HG03064 (cell line): ENCODE measurements at regions not wholly inside any gene's neighbourhood (a gene's known extent, or its start where the extent isn't known, plus 50 kb on each side); places are given as distances from the start of the nearest gene placed in this dataset.
"Not testable (repeated sequence)": the region's sequence is repeated elsewhere in the genome, so short reads cannot be mapped to it uniquely, and the experiment has no call there.

Experiments used
- ATAC-seq: cut with Tn5 transposase; IDR thresholded peaks from one replicate; pipeline ENCODE4 v1.9.1; 2021; ENCODE audit warnings: low read depth; ENCODE audit not compliant: unreplicated experiment

DNA sequence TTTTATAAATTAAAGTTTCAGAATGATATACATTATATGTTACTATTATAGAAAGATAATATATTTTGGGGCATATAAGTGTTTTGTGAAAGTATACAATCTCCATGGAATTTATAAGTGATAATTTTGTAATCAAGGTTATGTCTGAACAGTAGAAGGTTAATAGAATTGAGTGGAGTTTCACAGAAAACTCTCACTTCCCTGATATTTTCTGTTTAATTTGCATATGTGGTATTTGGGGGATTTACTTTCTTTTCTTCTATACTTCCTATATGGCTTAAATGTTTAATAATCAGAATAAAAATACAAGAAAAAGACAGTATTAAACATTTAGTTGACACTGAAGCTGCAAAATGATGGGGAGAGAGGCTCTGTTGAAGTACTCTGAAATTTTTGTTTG is 848.5 kb downstream of the DACH1 start:
- ATAC-seq: no peak

DNA sequence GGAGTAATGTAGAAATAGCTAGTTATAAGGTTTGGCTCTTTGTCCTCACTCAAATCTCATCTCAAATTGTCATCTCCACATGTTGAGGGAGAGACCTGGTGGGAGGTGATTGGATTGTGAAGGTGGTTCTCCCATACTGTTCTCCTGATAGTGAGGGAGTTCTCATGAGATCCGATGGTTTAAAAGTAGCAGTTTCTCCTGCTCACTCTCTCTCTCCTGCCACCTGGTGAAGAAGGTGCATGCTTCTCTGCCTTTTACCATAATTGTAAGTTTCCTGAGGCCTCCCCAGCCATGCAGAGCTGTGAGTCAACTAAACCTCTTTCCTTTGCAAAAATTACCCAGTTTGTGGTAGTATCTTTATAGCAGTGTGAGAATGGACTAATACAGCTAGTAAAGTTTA is 849.4 kb downstream of the DACH1 start:
- no peak for ATAC-seq

DNA sequence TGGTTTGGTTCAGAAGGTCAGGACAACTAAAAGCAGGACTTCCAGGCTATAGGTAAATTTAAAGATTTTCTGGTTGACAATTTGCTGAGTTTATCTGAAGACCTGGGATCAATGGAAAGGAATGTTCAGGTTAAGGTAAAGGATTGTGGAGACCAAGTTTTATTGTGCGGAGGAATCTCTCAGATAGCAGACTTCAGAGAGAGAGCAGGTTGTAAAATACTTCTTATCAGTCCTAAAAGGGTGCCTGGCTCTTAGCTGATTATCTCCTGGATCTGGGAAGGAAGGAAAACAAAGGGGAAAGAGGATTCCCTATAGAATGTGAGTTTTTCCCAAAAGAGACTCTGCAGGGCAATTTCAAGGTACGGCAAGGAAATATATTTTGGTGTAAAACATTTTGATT is 851.5 kb downstream of the DACH1 start:
- no peak for ATAC-seq

DNA sequence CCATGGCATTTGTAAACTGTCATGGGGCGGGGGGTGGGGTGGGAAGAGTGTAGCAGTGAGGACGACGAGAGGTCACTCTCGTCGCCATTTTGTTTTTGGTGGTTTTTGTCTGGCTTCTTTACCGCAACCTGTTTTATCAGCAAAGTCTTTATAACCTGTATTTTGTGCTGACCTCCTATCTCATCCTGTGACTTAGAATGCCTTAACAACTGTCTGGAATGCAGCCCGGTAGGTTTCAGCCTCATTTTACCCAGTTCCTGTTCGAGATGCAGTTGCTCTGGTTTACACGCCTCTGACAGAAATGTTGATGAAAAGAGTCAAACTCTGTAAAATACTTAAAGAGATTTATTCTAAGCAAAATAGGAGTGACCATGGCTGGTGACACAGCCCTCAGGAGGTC is 852.0 kb downstream of the DACH1 start:
- no peak for ATAC-seq

DNA sequence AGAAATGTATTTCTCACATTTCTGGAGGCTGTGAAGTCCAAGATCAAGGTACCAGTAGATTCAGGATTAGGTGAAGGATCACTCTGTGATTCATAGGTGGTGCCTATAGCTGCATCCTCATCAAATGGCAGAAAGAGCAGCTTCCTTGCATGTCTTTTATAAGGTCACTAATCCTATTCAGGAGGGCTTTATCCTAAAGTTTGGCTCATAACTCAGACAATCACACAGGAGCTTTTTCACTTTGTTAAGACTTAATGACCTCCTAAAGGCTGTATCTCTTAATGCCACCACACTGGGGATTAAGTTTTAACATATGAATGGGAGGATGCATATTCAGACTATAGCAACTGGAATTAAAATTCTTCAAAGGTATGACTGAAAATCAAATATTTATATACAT is 861.1 kb downstream of the DACH1 start:
- no peak for ATAC-seq

DNA sequence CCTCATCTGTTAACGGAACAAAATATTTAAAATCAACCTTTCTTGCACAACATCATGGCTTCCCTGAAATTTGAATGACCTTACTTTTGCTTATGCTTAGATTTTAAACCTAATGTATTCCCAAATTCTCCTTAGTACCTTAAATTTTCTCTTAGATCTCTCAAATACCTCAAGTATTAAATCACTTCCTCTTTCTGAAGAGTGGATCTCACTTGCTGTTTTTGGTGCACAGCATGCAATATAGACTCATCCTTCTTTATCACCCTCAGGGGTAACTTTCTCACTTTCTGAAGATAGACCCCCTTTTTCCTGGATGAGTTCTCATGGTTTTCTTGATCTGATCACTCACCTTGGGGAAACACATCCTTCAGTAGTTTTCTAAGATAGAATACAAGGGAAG is 871.7 kb downstream of the DACH1 start:
- no peak for ATAC-seq

DNA sequence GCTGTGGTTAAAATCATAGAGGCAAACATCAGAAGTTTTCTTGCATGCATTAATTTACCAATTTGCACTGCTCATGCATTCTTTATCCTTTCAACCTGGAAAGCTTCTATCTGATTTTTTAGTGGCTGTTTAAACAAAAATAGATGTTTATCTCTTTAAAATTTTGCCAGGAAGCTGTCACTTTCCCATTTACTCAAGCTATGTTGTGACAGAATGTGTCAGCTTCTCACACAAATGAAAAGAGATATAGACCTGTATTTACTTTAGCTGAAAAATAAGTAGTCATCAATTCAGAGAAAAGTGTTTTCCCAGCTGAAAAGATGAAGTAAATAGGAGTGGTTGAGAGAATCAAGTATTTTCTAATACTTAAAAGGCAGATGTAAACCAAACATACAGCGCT is 872.8 kb downstream of the DACH1 start:
- ATAC-seq: no peak

DNA sequence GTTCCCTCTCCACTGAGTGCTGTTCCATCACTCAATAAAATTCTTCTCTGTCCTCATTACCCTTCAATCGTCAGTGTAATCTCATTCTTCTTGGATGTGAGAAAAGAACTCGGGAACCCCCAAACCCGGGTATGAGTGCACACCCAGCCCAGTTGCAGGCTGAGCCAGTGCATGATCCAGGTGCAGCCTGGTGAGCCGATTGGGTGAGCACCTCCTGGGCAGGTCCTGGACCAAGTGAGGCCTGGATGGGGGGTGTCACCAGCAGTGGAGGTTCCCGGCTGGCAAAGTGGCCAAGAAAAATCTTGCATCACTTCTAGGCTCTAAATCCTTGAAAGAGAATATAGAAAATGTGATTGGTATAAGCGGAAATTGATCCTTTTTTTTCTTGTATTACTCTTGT is 878.8 kb upstream of the KLHL1 start:
- no peak for ATAC-seq

DNA sequence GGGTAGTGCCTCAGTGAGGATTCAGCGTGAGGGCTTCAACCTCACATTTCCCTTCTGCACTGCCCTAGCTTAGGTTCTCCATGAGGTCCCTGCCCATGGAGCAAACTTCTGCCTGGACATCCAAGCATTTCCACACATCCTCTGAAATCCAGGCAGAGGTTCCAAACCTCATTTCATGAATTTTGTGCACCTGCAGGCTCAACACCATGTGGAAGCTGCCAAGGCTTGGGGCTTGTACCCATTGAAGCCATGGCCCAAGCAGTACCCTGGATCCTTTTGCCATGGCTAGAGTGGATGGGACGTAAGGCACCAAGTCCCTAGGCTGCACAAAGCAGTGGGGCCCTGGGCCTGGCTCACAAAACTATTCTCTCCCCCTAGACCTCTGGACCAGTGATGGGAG is 877.1 kb upstream of the KLHL1 start:
- ATAC-seq: no peak

DNA sequence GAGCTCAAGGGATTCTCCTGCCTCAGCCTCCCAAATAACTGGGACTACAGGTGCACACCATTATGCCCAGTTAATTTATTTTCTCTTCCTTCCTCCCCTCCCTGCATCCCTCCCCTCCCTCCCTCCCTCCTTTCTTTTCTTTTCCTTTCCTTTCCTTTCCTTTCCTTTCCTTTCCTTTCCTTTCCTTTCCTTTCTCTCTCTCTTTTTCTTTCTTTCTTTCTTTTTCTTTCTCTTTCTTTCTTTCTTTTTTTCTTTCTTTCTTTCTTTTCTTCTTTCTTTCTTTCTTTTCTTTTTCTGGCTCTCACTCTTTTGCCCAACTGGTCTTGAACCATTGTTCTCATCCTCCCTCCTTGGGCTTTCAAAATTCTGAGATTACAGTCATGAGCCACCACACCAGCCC is 873.0 kb upstream of the KLHL1 start:
- ATAC-seq: not testable (repeated sequence)

DNA sequence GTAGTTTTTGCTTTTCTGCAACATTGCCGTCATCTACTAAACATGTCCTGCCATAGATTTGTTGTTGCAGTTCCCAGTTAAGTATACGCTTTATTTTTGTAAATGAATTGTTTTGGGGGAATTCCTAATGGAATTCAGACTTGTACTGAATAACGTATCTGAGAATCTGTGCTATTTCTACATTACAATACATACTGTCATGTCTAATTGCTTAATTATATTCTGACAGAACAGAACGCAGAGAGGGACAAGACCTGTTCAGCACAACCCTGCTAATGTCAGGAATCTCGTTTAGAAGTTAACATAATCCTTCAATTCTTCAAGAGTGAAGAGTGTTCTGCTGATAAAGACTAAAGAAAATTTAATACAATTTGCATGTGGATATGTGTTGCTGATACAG is 861.1 kb upstream of the KLHL1 start:
- no peak for ATAC-seq

DNA sequence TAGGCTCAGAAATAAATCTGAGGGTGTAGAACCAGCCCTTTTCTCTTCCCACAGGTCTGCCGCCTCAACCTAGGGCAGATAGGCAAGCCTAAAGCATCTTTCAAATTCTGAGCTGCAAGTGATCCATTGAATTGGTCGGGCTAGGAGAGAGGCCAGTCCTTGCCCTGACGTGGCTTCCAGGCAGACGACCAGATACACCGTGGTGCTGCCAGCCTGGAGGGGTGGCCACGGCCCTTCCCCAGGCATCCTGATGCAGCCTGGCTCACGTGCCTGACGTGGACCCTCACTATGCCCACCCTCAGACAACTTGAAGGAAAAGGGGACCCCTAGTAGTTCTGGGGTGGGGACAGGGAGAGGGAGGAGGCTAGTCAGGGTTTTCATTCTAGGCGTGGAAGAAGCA is 859.3 kb upstream of the KLHL1 start:
- ATAC-seq: no peak

DNA sequence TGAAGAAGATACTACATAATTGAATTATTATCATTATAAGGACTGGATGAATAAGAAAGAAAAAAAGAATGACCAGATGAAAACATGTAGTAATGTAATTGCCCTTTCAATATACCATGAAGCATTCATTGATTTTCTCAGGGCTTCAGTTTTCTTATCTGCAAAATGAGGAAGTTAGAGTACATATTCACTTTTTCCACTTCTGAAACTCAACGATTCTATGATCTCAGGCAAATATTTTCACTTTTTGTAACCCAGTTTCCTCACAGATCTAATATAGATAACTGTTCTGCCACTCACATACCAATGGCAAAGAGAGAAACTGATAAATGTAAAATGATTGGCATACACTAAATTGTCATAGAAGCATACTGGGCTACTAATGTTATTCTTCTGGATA is 856.6 kb upstream of the KLHL1 start:
- ATAC-seq: no peak

DNA sequence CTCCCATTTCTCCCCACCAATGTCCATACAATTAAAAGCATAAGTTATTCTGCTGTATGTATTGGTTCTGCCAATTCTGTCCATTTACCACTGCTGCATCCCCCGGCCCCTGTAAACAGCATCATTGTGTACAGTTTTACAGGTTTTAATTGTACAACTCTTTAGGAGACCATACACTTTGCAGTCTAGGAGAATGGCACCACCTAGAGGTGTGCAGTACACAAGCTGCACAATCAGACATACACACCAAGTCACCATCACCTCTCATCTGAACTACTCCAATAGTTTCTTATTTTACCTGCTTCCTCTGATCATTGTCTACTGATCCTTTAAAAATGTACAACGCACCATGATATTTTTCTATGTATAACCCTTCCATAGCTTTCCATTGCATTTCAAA is 855.9 kb upstream of the KLHL1 start:
- ATAC-seq: no peak

DNA sequence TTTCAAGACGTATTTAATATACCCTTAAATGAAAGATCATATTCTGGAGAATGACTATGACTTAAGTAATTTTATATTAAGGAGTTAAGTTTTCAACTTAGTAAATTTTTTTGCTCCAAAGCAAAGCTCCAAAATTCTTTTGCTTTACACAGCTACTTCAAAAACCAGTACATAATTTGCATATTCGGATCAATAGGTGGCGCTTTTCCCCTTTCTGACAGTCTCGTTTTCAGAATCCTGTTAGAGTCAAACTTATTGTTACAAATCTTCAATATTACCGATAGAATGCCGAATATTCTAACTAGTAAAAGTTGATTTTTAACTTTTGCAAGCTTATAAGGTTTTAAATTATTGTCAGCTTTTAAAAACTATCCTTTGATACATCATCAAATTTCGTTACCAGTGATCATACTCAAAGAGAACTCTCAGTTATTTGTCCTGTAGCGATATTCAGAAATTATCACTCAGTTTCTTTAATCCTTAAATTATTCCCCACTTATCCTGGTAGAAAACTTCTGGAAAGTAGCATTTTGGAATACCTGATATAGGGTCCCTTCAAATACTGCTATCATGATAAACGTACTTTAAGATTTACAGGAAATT is 852.7 kb upstream of the KLHL1 start:
- no peak for ATAC-seq

DNA sequence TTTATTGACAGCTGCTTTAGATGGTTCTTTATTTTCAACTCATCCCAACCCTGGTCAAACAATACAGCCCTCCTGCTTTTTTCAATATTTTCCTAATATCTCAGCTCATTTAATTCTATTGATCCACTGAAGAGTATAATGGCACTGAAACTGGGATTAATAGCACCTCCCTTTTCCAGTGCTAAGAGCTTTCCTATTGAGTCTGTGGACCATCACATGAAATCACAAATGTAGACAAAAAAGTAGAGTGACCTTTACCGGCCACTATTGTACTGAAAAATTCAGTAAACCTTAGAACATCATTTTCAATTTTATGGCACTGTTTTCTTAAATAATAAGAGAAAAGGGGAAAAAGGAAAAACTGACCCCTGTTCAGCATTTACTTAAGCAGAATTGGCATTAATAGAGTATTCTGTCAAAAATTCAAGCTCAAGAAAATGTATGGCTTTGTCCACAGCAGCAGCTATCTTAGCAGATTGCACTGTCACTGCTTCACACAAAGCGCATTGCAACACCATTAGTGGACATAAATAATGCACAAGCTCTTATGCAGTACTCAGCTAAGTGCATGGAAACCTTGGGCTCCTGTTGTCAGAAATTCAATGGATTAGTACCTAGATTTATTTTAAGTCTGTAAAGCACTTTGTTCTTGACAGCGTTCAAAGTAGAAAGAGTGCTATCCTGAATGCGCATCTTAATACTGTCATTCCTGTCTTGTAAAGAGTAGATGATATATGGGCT is 851.0 kb upstream of the KLHL1 start:
- no peak for ATAC-seq

DNA sequence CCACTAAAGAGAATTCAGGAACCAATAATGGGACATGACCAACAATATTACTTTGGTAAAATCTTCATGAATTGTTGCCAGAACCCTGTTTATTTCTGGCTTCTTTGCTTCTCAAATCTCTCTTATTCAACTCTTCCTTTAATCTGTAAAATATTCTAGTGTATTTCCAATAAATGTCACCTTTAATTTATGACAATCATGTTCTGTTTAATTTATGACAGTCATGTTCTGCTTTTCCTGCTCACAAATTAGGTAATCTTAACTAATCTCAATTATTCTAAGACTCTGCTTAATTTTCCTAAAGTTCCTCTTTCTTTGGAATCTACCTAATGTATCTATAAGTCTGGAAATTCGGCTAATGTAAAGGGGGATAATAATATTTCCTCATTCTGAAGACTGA is 847.6 kb upstream of the KLHL1 start:
- ATAC-seq: no peak

DNA sequence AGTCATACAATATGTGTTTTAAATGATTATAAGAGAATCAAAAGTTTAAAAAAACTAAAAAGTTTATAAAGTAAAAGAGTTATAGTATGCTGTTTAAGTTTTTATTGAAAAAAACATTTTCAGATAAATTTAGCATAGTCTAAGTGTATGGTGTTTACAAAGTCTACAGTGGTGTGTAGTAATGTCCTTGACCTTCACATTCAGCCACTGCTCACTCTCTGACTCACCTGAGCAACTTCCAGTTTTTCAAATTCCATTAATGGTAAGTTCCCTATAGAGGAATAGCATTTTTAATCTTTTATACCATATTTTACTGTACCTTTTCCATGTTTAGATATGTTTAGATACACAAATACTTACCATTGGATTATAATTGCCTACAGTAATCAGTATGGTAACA is 842.4 kb upstream of the KLHL1 start:
- ATAC-seq: no peak

DNA sequence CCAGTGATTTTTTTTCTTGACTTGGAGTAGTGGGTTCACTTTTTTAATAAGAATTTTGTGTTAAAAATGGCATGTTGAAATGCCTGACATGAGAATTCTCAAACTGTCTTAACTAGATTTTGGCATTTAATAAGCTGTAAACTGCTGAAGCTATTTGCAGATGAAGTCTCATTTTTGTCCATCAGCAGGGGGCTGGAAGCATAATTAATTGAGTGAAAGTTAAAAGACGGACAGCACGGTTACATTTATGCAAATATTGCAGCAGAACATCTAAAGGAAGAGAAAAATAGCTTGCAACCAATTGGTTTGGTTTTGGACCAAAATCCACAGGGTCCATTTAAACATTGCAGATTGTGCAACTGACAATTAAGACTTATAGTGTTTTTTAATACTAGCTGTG is 837.3 kb upstream of the KLHL1 start:
- ATAC-seq: no peak

DNA sequence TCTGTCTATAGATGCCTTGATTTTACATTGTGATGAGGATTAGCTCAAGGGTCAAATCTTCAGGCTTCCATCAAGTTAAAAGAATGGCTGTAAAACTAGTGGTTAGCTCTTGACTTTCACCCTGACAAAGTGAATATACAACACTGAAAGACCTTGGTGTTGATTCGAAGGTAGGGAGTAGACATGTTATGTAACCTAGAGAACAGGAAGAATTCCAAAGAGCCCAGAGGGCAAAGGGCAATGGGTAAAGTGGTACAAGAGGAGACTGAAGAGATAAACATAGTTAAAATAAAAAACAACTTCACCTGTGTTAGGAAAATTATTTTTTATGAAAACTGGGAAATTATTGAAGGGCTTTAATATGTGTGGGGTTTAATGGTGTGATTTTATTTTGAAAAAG is 833.2 kb upstream of the KLHL1 start:
- no peak for ATAC-seq

DNA sequence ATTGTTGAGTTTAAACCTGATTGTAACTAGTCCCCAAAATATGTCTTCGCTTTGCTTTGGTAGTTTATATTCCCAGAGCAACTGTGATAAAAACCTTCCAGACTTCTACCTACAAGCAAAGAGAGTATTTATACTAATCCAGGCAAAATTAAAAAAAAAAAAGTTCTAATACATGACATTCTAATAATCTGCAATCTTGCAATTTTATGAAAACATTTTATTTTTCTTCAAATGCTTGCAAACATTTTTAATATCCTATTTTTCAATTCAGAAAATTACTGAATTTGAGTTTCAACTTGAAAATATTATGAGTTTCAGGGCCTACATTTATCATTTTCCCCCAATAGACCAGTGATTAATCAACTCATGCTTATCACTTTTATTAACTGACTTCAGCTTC is 830.2 kb upstream of the KLHL1 start:
- ATAC-seq: no peak

DNA sequence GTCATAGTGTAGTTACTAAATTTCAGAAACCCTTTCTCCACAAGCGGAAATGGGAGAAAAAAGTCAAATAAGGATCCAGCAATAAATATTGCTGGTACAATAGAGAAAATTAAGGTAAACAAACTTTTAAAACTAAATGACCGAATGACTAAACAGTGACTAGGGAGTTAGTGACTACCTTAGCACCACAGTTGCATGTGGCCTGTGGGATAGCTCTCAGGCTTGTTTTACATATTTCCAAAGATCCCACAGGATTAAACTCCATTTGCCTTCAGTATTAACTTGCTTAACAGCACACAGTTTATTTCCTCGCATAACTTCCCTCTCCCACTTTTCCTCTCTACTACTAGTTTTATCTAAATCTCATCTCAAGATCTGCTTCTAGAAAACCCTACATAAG is 824.3 kb upstream of the KLHL1 start:
- ATAC-seq: no peak
